K562 (cell line): ENCODE measurements at regions not wholly inside any gene's neighbourhood (a gene's known extent, or its start where the extent isn't known, plus 50 kb on each side); places are given as distances from the start of the nearest gene placed in this dataset.

Source experiments
- BMI1 ChIP-seq: fragments of 150-350 bp; IDR thresholded peaks from 2 replicates; pipeline ENCODE4 v1.6.1; 2014; ENCODE audit warnings: low read length
- BRD9 ChIP-seq: fragments of 450-650 bp; IDR thresholded peaks from 2 replicates; pipeline ENCODE4 v1.6.1; 2018; ENCODE audit warnings: low read depth; ENCODE audit not compliant: partially characterized antibody
- CEBPB ChIP-seq: fragments of 450-650 bp; IDR thresholded peaks from 2 replicates; pipeline ENCODE4 v1.6.1; 2016; ENCODE audit warnings: missing genetic modification characterization, missing compliant biosample characterization
- CTCF ChIP-seq, 3 experiments: IDR thresholded peaks in 2 of 3; conservative IDR thresholded peaks in 1 of 3; 2 replicates each; pipeline ENCODE4 v1.5.1; 2011 to 2012; ENCODE audit warnings: low read length in 3 of 3, mild to moderate bottlenecking in 3 of 3, control low read depth in 2 of 3, improper control_type of control experiment in 1 of 3, inconsistent platforms in 1 of 3, low read depth in 1 of 3, mixed read lengths in 1 of 3, moderate library complexity in 1 of 3; ENCODE audit not compliant: insufficient read depth in 2 of 3
- DPF2 ChIP-seq: fragments of 450-650 bp; IDR thresholded peaks from 2 replicates; pipeline ENCODE4 v1.6.1; 2016
- FOXP4 ChIP-seq: sonication (generic); formaldehyde crosslinking; IDR thresholded peaks from 2 replicates; pipeline ENCODE4 v1.8.0; 2022; ENCODE audit warnings: mild to moderate bottlenecking, missing genetic modification reagents, borderline replicate concordance
- NCOA6 ChIP-seq: fragments of 450-650 bp; IDR thresholded peaks from 2 replicates; pipeline ENCODE4 v1.6.1; 2017; ENCODE audit warnings: mild to moderate bottlenecking
- NFE2L1 ChIP-seq: fragments of 450-650 bp; IDR thresholded peaks from 2 replicates; pipeline ENCODE4 v1.6.1; 2016; ENCODE audit warnings: missing genetic modification characterization, low read depth, mild to moderate bottlenecking, missing compliant biosample characterization, moderate library complexity, borderline replicate concordance
- POLR2B ChIP-seq: fragments of 450-650 bp; IDR thresholded peaks from 2 replicates; pipeline ENCODE4 v1.6.1; 2018; ENCODE audit warnings: low read depth; ENCODE audit not compliant: partially characterized antibody
- RAD51 ChIP-seq: fragments of 450-650 bp; IDR thresholded peaks from 2 replicates; pipeline ENCODE4 v1.7.1; 2016; ENCODE audit warnings: low read depth, mild to moderate bottlenecking, borderline replicate concordance
- ZBTB40 ChIP-seq, 2 experiments: fragments of 450-650 bp in 1 of 2; sonication (generic) in 1 of 2; formaldehyde crosslinking in 1 of 2; IDR thresholded peaks; 2 replicates each; pipeline versions ENCODE4 v1.7.1 to v1.9.0; 2016 to 2022; ENCODE audit warnings: inconsistent platforms in 1 of 2, mild to moderate bottlenecking in 1 of 2, missing genetic modification reagents in 1 of 2
- ZNF184 ChIP-seq: sonication (generic); formaldehyde crosslinking; IDR thresholded peaks from 2 replicates; pipeline ENCODE4 v1.5.0; 2020; ENCODE audit warnings: missing genetic modification reagents
- ZNF699 ChIP-seq: fragments of 250-450 bp; sonication (Bioruptor Pico); IDR thresholded peaks from 2 replicates; pipeline ENCODE4 v1.8.0; 2021; ENCODE audit warnings: mild to moderate bottlenecking, moderate library complexity; ENCODE audit not compliant: insufficient replicate concordance
- TF ChIP-seq, protein P1 (sequence below): conservative IDR thresholded peaks from 2 replicates; pipeline ENCODE4 v1.6.1; 2011; ENCODE audit warnings: low read depth, mild to moderate bottlenecking, low read length; ENCODE audit not compliant: control insufficient read depth

DNA sequence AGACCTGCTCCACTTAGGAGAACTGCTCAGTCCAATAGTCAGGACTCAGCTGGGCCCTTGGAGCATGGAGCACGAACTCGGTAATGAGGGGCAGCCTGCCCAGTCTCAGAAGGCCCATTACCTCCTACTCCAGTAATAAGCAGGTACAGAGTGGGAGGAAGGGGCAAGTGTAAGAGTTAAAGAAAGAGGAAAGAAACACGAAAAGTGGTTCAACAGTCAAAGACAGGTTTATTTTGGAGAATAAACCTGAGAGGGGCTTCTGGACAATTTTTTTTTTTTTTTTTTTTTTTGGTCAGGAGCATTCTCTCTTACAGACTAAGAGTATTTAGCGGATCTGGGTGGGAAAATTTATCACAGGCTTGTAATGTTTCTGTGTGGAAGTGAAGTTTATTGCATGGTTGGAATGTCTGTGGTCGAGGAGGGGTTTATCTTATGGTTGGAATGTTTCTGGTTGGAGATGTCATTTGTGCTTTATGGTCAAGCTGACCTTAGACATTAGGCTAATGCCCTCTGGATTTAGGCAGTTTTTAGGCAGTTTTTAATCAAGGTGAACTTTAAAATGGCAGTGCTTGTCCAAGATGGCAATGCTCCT, 340.1 kb downstream of the BCKDHB start:
- TF ChIP-seq BRD9 (no peak), CTCF (IDR thresholded peaks at IDR 0.05 in 2 of 3, conservative IDR thresholded peaks at IDR 0.05 in 1 of 3; ENCODE audit: insufficient read depth in 2 of 3, low read depth in 1 of 3, low read length in 3 of 3) (no peak), RAD51 (no peak), CEBPB (no peak), ZNF699 (CRISPR knock-in tag) (no peak), ZNF184 (no peak), NFE2L1 (tag) (no peak), ZBTB40 (IDR thresholded peaks at IDR 0.05) (no peak), ZBTB40 (CRISPR knock-in tag; IDR thresholded peaks at IDR 0.05) (no peak), BMI1 (no peak), POLR2B (no peak), DPF2 (no peak), NCOA6 (no peak), FOXP4 (no peak)
- TF ChIP-seq, protein P1, sequence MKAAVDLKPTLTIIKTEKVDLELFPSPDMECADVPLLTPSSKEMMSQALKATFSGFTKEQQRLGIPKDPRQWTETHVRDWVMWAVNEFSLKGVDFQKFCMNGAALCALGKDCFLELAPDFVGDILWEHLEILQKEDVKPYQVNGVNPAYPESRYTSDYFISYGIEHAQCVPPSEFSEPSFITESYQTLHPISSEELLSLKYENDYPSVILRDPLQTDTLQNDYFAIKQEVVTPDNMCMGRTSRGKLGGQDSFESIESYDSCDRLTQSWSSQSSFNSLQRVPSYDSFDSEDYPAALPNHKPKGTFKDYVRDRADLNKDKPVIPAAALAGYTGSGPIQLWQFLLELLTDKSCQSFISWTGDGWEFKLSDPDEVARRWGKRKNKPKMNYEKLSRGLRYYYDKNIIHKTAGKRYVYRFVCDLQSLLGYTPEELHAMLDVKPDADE, result no peak
